GM21367 (cell line): ENCODE measurements at regions not wholly inside any gene's neighbourhood (a gene's known extent, or its start where the extent isn't known, plus 50 kb on each side); places are given as distances from the start of the nearest gene placed in this dataset.
"Not testable (repeated sequence)": the region's sequence is repeated elsewhere in the genome, so short reads cannot be mapped to it uniquely, and the experiment has no call there.

Source experiments
- ATAC-seq: cut with Tn5 transposase; IDR thresholded peaks from one replicate; pipeline ENCODE4 v1.9.1; 2021; ENCODE audit not compliant: unreplicated experiment

- ATAC-seq: no peak
Observed at GRCh38 chr9:89854715-89855475, 250.1 kb downstream of the GADD45G start.

- not testable (repeated sequence) for ATAC-seq
Observed at GRCh38 chr9:89856296-89856695, 251.5 kb downstream of the GADD45G start.

GRCh38 chr9:89856950-89857349 lies 252.1 kb downstream of the GADD45G start:
- not testable (repeated sequence) for ATAC-seq

GRCh38 chr9:89859842-89860241 lies 255.0 kb downstream of the GADD45G start:
- not testable (repeated sequence) for ATAC-seq

DNA sequence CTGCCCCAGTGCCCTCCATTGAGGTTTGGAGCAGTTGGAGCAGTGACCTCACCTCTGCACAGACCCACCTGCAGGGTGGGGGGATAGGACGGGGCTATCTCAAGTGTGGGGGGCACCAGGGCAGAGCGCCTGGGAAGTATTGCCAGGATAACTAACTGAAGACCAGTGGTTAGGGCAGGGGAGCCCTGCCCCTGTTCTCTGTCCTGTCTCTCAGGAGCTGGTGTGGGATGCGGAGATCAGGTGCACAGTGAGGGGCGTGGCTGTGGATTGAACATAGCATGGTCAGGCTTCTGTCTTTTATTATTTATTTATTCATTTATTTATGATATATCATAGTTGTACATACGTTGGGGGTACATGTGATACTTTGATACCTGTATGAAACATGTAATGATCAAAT lies 256.6 kb downstream of the GADD45G start:
- not testable (repeated sequence) for ATAC-seq

GRCh38 chr9:89862316-89862715 lies 257.5 kb downstream of the GADD45G start:
- no peak for ATAC-seq

GRCh38 chr9:89863141-89863540 lies 258.3 kb downstream of the GADD45G start:
- ATAC-seq: no peak

DNA sequence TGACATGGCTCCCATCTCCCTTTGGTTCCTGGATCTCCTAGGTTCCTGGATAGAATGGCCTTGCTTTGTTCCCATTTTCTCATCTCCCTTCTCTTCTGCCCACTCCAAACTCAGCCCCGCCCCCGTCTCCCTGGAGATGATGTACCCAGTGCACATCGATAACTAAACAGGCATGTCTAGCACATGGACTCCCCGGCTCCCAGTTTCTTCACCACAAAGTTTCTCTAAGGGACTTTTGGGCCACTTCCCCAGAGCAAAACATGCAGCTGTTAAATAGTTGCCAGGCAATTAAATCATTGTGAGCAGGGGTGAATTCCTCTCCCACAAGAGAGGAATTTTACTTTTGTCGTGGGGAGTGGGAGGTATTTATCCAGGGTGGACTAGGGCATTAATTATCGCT lies 259.0 kb downstream of the GADD45G start:
- ATAC-seq: no peak

DNA sequence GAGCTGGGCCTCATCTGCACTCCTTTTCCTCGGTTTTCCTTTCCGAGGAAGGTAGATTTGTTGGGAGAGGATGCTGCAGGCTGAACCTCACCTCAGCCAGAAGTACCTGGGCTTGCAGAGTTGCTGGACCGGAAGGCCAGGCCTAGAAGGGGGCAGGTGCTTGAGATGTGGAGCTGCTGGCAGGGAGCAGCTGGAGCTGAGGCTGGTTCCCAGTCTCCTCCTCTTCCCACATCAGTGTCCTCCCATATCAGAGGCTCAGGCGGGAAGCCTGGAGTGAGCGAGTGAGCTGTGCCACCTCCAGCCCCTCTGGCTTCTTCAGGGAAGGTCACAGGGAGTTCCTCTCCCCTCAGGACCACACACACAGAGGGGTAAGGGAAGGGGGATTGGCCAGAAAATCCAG lies 259.4 kb downstream of the GADD45G start:
- no peak for ATAC-seq

- no peak for ATAC-seq
Observed at GRCh38 chr9:89864731-89865130, 259.9 kb downstream of the GADD45G start.

DNA sequence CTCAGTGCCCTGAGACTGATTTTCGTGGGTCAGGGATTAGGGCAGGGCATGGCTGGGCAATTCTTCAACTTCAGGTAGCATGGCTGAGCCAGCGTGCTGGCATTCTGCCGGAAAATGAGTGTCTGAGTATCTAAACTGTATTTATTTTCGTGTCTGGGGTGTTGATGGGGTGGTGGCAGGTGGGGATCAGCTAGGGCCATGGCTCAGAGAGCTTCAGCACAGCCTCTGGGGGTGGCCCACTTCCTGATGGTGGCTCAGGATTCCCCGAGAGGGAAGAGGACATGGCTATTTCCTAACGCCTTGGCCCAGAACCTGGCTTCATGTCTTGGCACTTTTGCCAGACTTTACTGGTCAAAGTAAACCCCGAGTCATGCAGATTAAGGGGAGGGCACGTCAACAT lies 260.5 kb downstream of the GADD45G start:
- ATAC-seq: no peak

DNA sequence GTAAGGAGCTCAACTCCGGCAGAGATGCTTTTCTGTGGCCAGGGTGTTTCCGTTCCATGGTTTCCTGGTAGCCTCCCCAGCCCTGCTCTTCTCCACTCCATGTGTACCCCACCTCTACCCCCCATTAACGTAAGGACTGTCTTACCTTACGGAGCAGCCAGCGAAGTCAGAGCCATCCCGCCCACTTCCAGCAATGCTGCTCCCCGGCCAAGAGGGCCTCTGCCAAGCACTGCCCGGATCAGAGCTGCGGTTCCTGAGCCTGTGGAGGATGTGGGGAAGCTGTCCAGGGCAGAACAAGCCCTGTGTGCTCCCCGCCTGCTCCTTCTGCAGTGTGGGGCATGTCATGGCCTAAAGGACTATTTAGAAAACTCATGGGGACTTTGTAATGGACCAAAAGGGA lies 261.2 kb downstream of the GADD45G start:
- no peak for ATAC-seq

DNA sequence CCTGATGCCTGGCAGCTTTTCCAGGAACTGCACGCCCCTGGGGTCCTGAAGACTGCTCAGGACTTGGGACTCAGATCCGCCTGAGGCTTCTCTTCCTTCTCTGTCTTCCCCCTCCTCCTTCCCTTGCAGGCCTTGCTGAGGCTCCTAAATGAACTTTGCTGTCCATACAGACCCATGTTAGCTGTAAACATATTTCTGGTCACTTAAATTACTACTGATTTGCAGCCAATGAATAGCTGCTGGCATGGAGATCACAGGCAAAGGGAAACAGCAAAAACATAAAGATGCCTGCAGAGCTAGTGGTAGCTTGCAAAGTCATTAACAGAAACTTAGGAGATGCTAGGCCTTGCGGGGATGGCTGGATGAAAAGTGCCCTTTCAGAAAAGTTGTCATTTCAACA lies 261.9 kb downstream of the GADD45G start:
- no peak for ATAC-seq

DNA sequence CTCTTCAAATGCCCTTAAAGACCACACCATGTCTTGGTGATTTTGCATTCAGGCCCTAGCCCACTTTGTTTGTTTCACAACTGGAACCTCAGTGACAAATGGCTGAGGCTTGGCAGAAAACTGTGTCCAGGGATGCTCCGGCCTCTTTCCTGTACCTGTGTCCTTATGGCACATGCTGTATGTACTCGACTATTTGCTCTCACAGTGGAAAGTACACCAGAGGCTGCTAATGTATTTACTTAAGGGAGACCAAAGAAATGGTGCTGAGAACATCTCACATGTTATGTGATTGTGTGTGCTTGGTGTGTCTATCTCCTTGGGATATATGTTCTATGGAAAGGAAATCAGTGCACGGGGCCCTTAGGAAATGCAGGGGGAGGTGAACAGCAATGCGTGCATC lies 263.3 kb downstream of the GADD45G start:
- no peak for ATAC-seq

GRCh38 chr9:89869793-89870580 lies 265.2 kb downstream of the GADD45G start:
- ATAC-seq: no peak

GRCh38 chr9:89871871-89872331 lies 267.1 kb downstream of the GADD45G start:
- no peak for ATAC-seq

- ATAC-seq: no peak
Observed at GRCh38 chr9:89872426-89872912, 267.7 kb downstream of the GADD45G start.

GRCh38 chr9:89872913-89873707 lies 268.3 kb downstream of the GADD45G start:
- ATAC-seq: no peak

DNA sequence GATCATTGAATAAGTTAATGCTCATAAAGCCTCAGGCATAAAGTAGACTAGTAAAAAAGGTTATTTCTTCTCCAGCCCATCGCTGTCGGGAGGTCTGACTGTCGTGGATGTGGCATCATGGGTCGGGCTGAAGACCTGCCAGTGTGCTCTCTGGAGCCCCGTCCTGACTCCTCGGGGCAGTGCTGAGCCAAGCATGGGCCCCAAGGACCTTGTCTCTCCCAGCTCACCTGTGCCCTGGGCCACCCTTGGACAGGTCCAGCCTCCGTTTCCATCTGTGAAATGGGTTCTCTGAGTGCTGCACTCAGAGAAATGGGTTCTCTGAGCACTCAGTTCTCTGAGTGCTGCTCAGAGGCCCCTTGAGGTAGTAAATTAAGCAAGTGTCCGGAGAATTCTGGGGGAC lies 269.0 kb downstream of the GADD45G start:
- ATAC-seq: no peak

DNA sequence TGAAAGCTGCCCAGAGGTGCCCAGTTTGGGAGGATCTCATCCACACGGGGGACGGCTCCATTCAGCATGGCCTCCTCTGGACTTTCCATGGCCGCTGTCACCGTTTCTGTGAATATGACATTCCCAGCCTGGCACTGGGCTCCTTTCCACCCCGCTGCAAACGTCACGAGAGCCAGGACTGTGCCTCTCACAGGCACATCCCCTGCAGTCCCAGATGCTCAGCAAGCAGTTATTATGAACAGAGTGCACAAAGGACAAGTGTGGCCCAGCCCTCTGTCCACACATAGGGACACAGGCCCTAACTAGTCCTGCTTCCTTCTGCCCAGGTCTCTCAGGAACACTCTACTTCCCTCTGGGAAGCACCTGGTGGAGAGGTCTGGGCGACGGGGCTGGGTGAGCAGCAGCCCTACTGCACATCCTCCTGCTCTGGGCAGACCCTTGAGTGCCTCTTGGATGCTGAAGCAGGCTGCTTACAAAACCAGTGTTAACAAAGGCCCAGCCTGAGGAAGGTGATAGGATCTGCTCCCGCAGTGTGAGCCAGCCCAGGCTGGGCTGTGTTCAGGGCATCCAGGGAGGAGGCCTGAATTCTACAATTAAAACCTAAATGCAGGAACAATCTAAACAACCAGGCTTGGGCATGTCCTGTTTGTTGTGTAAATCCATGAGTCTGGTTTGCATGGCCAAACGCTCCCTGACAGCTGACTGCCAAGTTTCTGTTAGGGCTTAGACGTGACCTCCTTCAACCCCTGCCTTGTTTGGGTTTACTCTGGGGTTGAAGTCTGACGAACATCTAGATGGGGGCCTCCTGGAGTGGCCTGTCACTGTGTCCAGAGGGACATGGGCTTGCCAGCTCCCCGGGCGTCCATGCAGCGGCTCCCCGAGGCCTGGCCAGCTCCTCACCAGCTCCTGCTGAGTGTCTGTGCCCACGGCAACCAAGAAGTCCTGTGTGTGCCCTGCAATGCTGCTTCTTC lies 269.8 kb downstream of the GADD45G start:
- no peak for ATAC-seq
